H1 (cell line): ENCODE measurements at regions not wholly inside any gene's neighbourhood (a gene's known extent, or its start where the extent isn't known, plus 50 kb on each side); places are given as distances from the start of the nearest gene placed in this dataset.

Source experiments
- CTCF ChIA-PET: fragments of 300-600 bp; sonication (Branson Sonifier 250); formaldehyde crosslinking; loops from one replicate; lab custom pipeline; 2021; ENCODE audit not compliant: partially characterized antibody; lab: Charles Lee
- POLR2A ChIA-PET: fragments of 300-600 bp; sonication (Branson Sonifier 250); formaldehyde crosslinking; loops from one replicate; lab custom pipeline; 2021; ENCODE audit warnings: inconsistent platforms; ENCODE audit not compliant: partially characterized antibody; lab: Charles Lee
- DNase-seq, 2 experiments: peaks; one replicate each; pipeline versions ENCODE4 v3.0.0 to v3.0.0-alpha.2; 2010 to 2022; ENCODE audit warnings: low spot score in 2 of 2, low read depth in 1 of 2, mixed read lengths in 1 of 2
- FAIRE-seq: peaks from 2 replicates; lab custom pipeline; 2011; peaks lifted over from hg19 to GRCh38; lab: Jason Lieb, UNC
- H2AFZ ChIP-seq: 2 replicates; pipeline ENCODE4 v1.8.1; 2012; ENCODE audit warnings: low read length, inconsistent platforms
- H2AK5ac ChIP-seq: 2 replicates; pipeline ENCODE4 v1.6.1; 2013; ENCODE audit warnings: low read depth, low read length
- H2BK120ac ChIP-seq: replicated peaks from 2 replicates; pipeline ENCODE3; 2013; ENCODE audit warnings: low read depth, low read length, inconsistent platforms
- H2BK12ac ChIP-seq: 2 replicates; pipeline ENCODE4 v1.6.1; 2013; ENCODE audit warnings: low read depth, low read length
- H2BK15ac ChIP-seq: 2 replicates; pipeline ENCODE4 v1.6.1; 2013; ENCODE audit warnings: low read length
- H2BK20ac ChIP-seq: 2 replicates; pipeline ENCODE4 v1.6.1; 2013; ENCODE audit warnings: low read length
- H2BK5ac ChIP-seq: 2 replicates; pipeline ENCODE4 v1.6.1; 2013; ENCODE audit warnings: low read depth, low read length
- H3K14ac ChIP-seq: 2 replicates; pipeline ENCODE4 v1.6.1; 2013; ENCODE audit warnings: inconsistent platforms; ENCODE audit not compliant: insufficient read length
- H3K18ac ChIP-seq: 2 replicates; pipeline ENCODE4 v1.6.1; 2013; ENCODE audit warnings: low read length; ENCODE audit errors: extremely low read depth
- H3K23ac ChIP-seq: 2 replicates; pipeline ENCODE4 v1.6.1; 2013; ENCODE audit warnings: inconsistent platforms; ENCODE audit not compliant: insufficient read length
- H3K23me2 ChIP-seq: 2 replicates; pipeline ENCODE4 v1.6.1; 2013; ENCODE audit warnings: low read depth, low read length
- H3K27ac ChIP-seq: 2 replicates; pipeline ENCODE4 v1.6.1; 2011; ENCODE audit warnings: low read depth, low read length, inconsistent platforms
- H3K27me3 ChIP-seq, 4 experiments: replicated peaks in 1 of 4; 1 replicate in 1 of 4; 2 replicates in 3 of 4; pipeline versions ENCODE4 v1.6.1 to v1.8.1; 2011 to 2013; ENCODE audit warnings: low read length in 3 of 4, mild to moderate bottlenecking in 3 of 4, inconsistent platforms in 2 of 4, mixed read lengths in 2 of 4, moderate library complexity in 1 of 4; ENCODE audit not compliant: control insufficient read depth in 3 of 4, insufficient read depth in 3 of 4; ENCODE audit errors: extremely low read depth in 1 of 4
- H3K36me3 ChIP-seq, 4 experiments: 2 replicates each; pipeline versions ENCODE4 v1.6.1 to v1.8.1; 2011 to 2013; ENCODE audit warnings: mild to moderate bottlenecking in 4 of 4, low read length in 3 of 4, moderate library complexity in 2 of 4, control low read depth in 1 of 4, inconsistent platforms in 1 of 4; ENCODE audit not compliant: insufficient read depth in 4 of 4, control insufficient read depth in 2 of 4
- H3K4ac ChIP-seq: replicated peaks from 2 replicates; pipeline ENCODE3; 2013; ENCODE audit warnings: low read length, low read depth, mixed read lengths, inconsistent platforms; ENCODE audit not compliant: insufficient read length
- H3K4me1 ChIP-seq, 4 experiments: replicated peaks in 1 of 4; 1 replicate in 1 of 4; 2 replicates in 3 of 4; pipeline versions ENCODE4 v1.6.1 to v1.8.1; 2011 to 2013; ENCODE audit warnings: low read length in 3 of 4, inconsistent platforms in 2 of 4, mixed read lengths in 1 of 4; ENCODE audit not compliant: insufficient read depth in 4 of 4, control insufficient read depth in 3 of 4
- H3K4me2 ChIP-seq, 2 experiments: 2 replicates each; pipeline versions ENCODE4 v1.6.1 to v1.8.1; 2011 to 2013; ENCODE audit warnings: low read depth in 2 of 2, low read length in 2 of 2, control low read depth in 1 of 2, inconsistent platforms in 1 of 2, mild to moderate bottlenecking in 1 of 2; ENCODE audit not compliant: insufficient read depth in 1 of 2
- H3K4me3 ChIP-seq, 4 experiments: fragments of 200-600, 300-600 bp in 1 of 4; sonication (generic), shearing (Covaris generic), sonication (Bioruptor Twin) in 1 of 4; 2 replicates each; pipeline versions ENCODE4 v1.5.1 to v1.8.1; 2011 to 2016; ENCODE audit warnings: low read length in 4 of 4, low read depth in 3 of 4, control low read depth in 2 of 4, inconsistent platforms in 2 of 4, mild to moderate bottlenecking in 2 of 4, mixed read lengths in 1 of 4, moderate library complexity in 1 of 4; ENCODE audit not compliant: insufficient read depth in 2 of 4; ENCODE audit errors: extremely low read depth in 1 of 4
- H3K56ac ChIP-seq: replicated peaks from 2 replicates; pipeline ENCODE3; 2013; ENCODE audit warnings: low read depth, mild to moderate bottlenecking, mixed read lengths, low read length, inconsistent platforms; ENCODE audit not compliant: insufficient read length
- H3K79me1 ChIP-seq: 2 replicates; pipeline ENCODE4 v1.6.1; 2013; ENCODE audit warnings: low read depth, low read length, control low read depth
- H3K79me2 ChIP-seq, 2 experiments: 2 replicates each; pipeline versions ENCODE4 v1.6.1 to v1.8.1; 2012 to 2013; ENCODE audit warnings: low read length in 2 of 2, mild to moderate bottlenecking in 2 of 2, inconsistent platforms in 1 of 2; ENCODE audit not compliant: insufficient read depth in 2 of 2, control insufficient read depth in 1 of 2
- H3K9ac ChIP-seq, 4 experiments: replicated peaks in 1 of 4; 1 replicate in 1 of 4; 2 replicates in 3 of 4; pipeline versions ENCODE4 v1.6.1 to v1.8.1; 2011 to 2013; ENCODE audit warnings: low read depth in 3 of 4, low read length in 3 of 4, control low read depth in 2 of 4, mild to moderate bottlenecking in 2 of 4, moderate library complexity in 2 of 4, inconsistent platforms in 1 of 4; ENCODE audit errors: extremely low read depth in 1 of 4
- H3K9me3 ChIP-seq, 2 experiments: 2 replicates each; pipeline versions ENCODE4 v1.6.1 to v1.8.1; 2012 to 2013; ENCODE audit warnings: mild to moderate bottlenecking in 2 of 2, moderate library complexity in 2 of 2, control low read depth in 1 of 2, inconsistent platforms in 1 of 2, low read depth in 1 of 2, low read length in 1 of 2, mixed read lengths in 1 of 2; ENCODE audit not compliant: insufficient read depth in 2 of 2
- H4K20me1 ChIP-seq, 2 experiments: replicated peaks in 1 of 2; 2 replicates each; pipeline versions ENCODE3 to v1.8.1; 2011 to 2013; ENCODE audit warnings: inconsistent platforms in 2 of 2, low read length in 2 of 2, mild to moderate bottlenecking in 1 of 2; ENCODE audit not compliant: insufficient read depth in 2 of 2, control insufficient read depth in 1 of 2
- H4K5ac ChIP-seq: 2 replicates; pipeline ENCODE4 v1.6.1; 2013; ENCODE audit warnings: low read length, low read depth, mixed read lengths, inconsistent platforms; ENCODE audit not compliant: insufficient read length
- H4K8ac ChIP-seq: 2 replicates; pipeline ENCODE4 v1.8.0; 2013; ENCODE audit warnings: mild to moderate bottlenecking, moderate library complexity, low read length, inconsistent platforms; ENCODE audit not compliant: insufficient read depth; ENCODE audit errors: extremely low read depth
- H4K91ac ChIP-seq: replicated peaks from 2 replicates; pipeline ENCODE3; 2013; ENCODE audit warnings: low read length, mixed read lengths, inconsistent platforms; ENCODE audit not compliant: insufficient read length
- BACH1 ChIP-seq: IDR thresholded peaks from 2 replicates; pipeline ENCODE4 v1.6.1; 2012; ENCODE audit warnings: low read length, improper control_type of control experiment
- CHD2 ChIP-seq: IDR thresholded peaks from 2 replicates; pipeline ENCODE4 v1.6.1; 2012; ENCODE audit warnings: low read length, improper control_type of control experiment
- EZH2 ChIP-seq: fragments of 200-600 bp; sonication (generic); IDR thresholded peaks from 2 replicates; pipeline ENCODE4 v1.7.1; 2012; ENCODE audit warnings: low read depth, mild to moderate bottlenecking, moderate library complexity, low read length, inconsistent platforms; ENCODE audit not compliant: severe bottlenecking
- KDM4A ChIP-seq: IDR thresholded peaks from one replicate; pipeline ENCODE4 v1.7.1; 2012; ENCODE audit warnings: low read depth, mild to moderate bottlenecking, moderate library complexity, low read length, inconsistent platforms; ENCODE audit not compliant: severe bottlenecking
- MAX ChIP-seq: IDR thresholded peaks from 2 replicates; pipeline ENCODE4 v1.6.1; 2012; ENCODE audit warnings: inconsistent platforms
- TEAD4 ChIP-seq: IDR thresholded peaks from 2 replicates; pipeline ENCODE4 v1.6.1; 2012; ENCODE audit warnings: low read depth, low read length, inconsistent platforms, mixed read lengths
- WGBS, 2 experiments: shearing (Covaris generic) in 1 of 2; methylation state at CpG; one replicate each; pipeline versions ENCODE4 v1.1.6 to v1.1.7; 2013 to 2015; ENCODE audit warnings: low lambda C conversion rate in 2 of 2, mixed read lengths in 2 of 2, inconsistent platforms in 1 of 2, low coverage in 1 of 2, missing lambda C conversion rate in 1 of 2; ENCODE audit not compliant: insufficient replicate concordance in 2 of 2, insufficient coverage in 1 of 2, insufficient read length in 1 of 2; ENCODE audit errors: extremely low coverage in 1 of 2, missing lambda C conversion rate in 1 of 2; 5-methylcytosine and 5-hydroxymethylcytosine counted together
- TF ChIP-seq, protein P1 (sequence below): IDR thresholded peaks from 2 replicates; pipeline ENCODE4 v1.6.1; 2012; ENCODE audit warnings: low read length, inconsistent platforms

GRCh38 chr17:34820922-34821321 lies 140.3 kb downstream of the CCT6B start:
- Histone ChIP-seq H3K79me2 (no peaks in the 10 kb centered on the region), H2BK12ac (peak overlapping the region; percentile 98), H3K27ac (no peak overlapping the region), H3K9ac (no peak overlapping the region), H2BK15ac (peak overlapping the region; percentile 95), H3K4me2 (peak overlapping the region; percentile 46 to 54; a peak in 2 of 4 replicates), H3K18ac (peak overlapping the region; percentile 92), H2AFZ (no peak overlapping the region), H4K5ac (no peak overlapping the region), H3K79me1 (no peaks in the 10 kb centered on the region), H3K56ac (no peak overlapping the region), H3K4me1 (peaks cover 3 to 18% (median 10%) of the 10 kb centered on the region in 4 experiments), H3K9me3 (no peaks in the 10 kb centered on the region), H4K8ac (no peak overlapping the region), H2BK120ac (no peak overlapping the region), H2BK5ac (no peak overlapping the region; the same call in 1 of the 2 replicates), H3K36me3 (no peaks in the 10 kb centered on the region), H2AK5ac (no peak overlapping the region), H2BK20ac (peak overlapping the region; percentile 82; the same call in 1 of the 2 replicates), H3K14ac (no peak overlapping the region), H3K23me2 (no peaks in the 10 kb centered on the region), H3K23ac (no peak overlapping the region), H4K91ac (peak overlapping the region; percentile 70), H3K4ac (peak overlapping the region; percentile 6), H3K27me3 (peaks cover 0 to 30% (median 17%) of the 10 kb centered on the region in 4 experiments; a peak in 6 of 7 replicates), H3K4me3 (no peak overlapping the region), H4K20me1 (no peaks in the 10 kb centered on the region)
- POLR2A ChIA-PET: no interaction called here
- DNase-seq (no peak), FAIRE-seq (no peak)
- no peak for TF ChIP-seq KDM4A
- peak; percentile 63; the same call in 1 of the 2 replicates for TF ChIP-seq BACH1
- TF ChIP-seq, protein P1, sequence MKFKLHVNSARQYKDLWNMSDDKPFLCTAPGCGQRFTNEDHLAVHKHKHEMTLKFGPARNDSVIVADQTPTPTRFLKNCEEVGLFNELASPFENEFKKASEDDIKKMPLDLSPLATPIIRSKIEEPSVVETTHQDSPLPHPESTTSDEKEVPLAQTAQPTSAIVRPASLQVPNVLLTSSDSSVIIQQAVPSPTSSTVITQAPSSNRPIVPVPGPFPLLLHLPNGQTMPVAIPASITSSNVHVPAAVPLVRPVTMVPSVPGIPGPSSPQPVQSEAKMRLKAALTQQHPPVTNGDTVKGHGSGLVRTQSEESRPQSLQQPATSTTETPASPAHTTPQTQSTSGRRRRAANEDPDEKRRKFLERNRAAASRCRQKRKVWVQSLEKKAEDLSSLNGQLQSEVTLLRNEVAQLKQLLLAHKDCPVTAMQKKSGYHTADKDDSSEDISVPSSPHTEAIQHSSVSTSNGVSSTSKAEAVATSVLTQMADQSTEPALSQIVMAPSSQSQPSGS: no peak
- TF ChIP-seq TEAD4: no peak
- TF ChIP-seq EZH2: no peak
- TF ChIP-seq MAX: no peak
- TF ChIP-seq CHD2: no peak
- WGBS, 2 experiments: 63% methylated on average over 3 of the region's 4 CpGs; no CpG with 5 or more reads in 1 of the 2 experiments
- CTCF ChIA-PET: interaction anchor here (0.9 to 1.6 kb wide), 2 partner anchors 31 to 71 kb away, joined by 3 read pairs; no protein-coding TSS in a partner anchor
